Astrocyte (in vitro differentiated cells and primary cell): ENCODE measurements at regions not wholly inside any gene's neighbourhood (a gene's known extent, or its start where the extent isn't known, plus 50 kb on each side); places are given as distances from the start of the nearest gene placed in this dataset.

Experiments
- DNase-seq: peaks from one replicate; pipeline ENCODE4 v3.0.0-alpha.2; 2010; ENCODE audit warnings: low read depth
- FAIRE-seq: peaks from 2 replicates; lab custom pipeline; 2011; peaks lifted over from hg19 to GRCh38; lab: Jason Lieb, UNC
- H2AFZ ChIP-seq: 2 replicates; pipeline ENCODE4 v1.6.0; 2012; ENCODE audit warnings: low read depth, low read length, inconsistent platforms
- H3K27ac ChIP-seq: 2 replicates; pipeline ENCODE4 v1.5.1; 2011; ENCODE audit warnings: low read depth, low read length, inconsistent platforms
- H3K27me3 ChIP-seq: 2 replicates; pipeline ENCODE4 v1.6.0; 2011; ENCODE audit warnings: low read length, inconsistent platforms; ENCODE audit not compliant: insufficient read depth
- H3K36me3 ChIP-seq: 2 replicates; pipeline ENCODE4 v1.5.1; 2011; ENCODE audit warnings: low read length, inconsistent platforms; ENCODE audit not compliant: insufficient read depth
- H3K4me1 ChIP-seq: 2 replicates; pipeline ENCODE4 v1.5.1; 2011; ENCODE audit warnings: low read length, inconsistent platforms; ENCODE audit not compliant: insufficient read depth
- H3K4me2 ChIP-seq: 2 replicates; pipeline ENCODE4 v1.6.0; 2012; ENCODE audit warnings: low read length, inconsistent platforms
- H3K4me3 ChIP-seq: 2 replicates; pipeline ENCODE4 v1.5.1; 2011; ENCODE audit warnings: low read depth, mild to moderate bottlenecking, low read length, inconsistent platforms; ENCODE audit not compliant: insufficient read depth
- H3K79me2 ChIP-seq: 2 replicates; pipeline ENCODE4 v1.6.0; 2012; ENCODE audit warnings: mild to moderate bottlenecking, low read length, inconsistent platforms; ENCODE audit not compliant: insufficient read depth
- H3K9ac ChIP-seq: 2 replicates; pipeline ENCODE4 v1.6.0; 2012; ENCODE audit warnings: mild to moderate bottlenecking, low read length, inconsistent platforms
- H3K9me3 ChIP-seq: 2 replicates; pipeline ENCODE4 v1.5.1; 2012; ENCODE audit warnings: low read depth, mild to moderate bottlenecking, low read length, inconsistent platforms; ENCODE audit not compliant: insufficient read depth
- H4K20me1 ChIP-seq: 2 replicates; pipeline ENCODE4 v1.6.0; 2012; ENCODE audit warnings: low read length, inconsistent platforms; ENCODE audit not compliant: insufficient read depth
- H3K27ac Mint-ChIP-seq: one replicate; pipeline ENCODE4 v1.8.0; 2021; ENCODE audit warnings: mild to moderate bottlenecking, mixed read lengths; ENCODE audit not compliant: unreplicated experiment
- H3K27me3 Mint-ChIP-seq: one replicate; pipeline ENCODE4 v1.8.0; 2021; ENCODE audit warnings: low read depth, mixed read lengths; ENCODE audit not compliant: unreplicated experiment
- H3K36me3 Mint-ChIP-seq: one replicate; pipeline ENCODE4 v1.8.0; 2021; ENCODE audit warnings: low read depth, mixed read lengths; ENCODE audit not compliant: unreplicated experiment
- H3K4me1 Mint-ChIP-seq: one replicate; pipeline ENCODE4 v1.8.0; 2021; ENCODE audit warnings: low read depth, mixed read lengths; ENCODE audit not compliant: unreplicated experiment
- H3K4me3 Mint-ChIP-seq: one replicate; pipeline ENCODE4 v1.8.0; 2021; ENCODE audit warnings: mild to moderate bottlenecking, moderate library complexity, mixed read lengths; ENCODE audit not compliant: unreplicated experiment
- H3K9me3 Mint-ChIP-seq: one replicate; pipeline ENCODE4 v1.8.0; 2021; ENCODE audit warnings: mild to moderate bottlenecking, mixed read lengths; ENCODE audit not compliant: unreplicated experiment
- EZH2 ChIP-seq: IDR thresholded peaks from 2 replicates; pipeline ENCODE4 v1.6.1; 2012; ENCODE audit warnings: mild to moderate bottlenecking, low read length, inconsistent platforms; ENCODE audit not compliant: insufficient read depth
- TF ChIP-seq, protein P1 (sequence below): IDR thresholded peaks from 2 replicates; pipeline ENCODE4 v1.5.1; 2011; ENCODE audit warnings: low read depth, mild to moderate bottlenecking, inconsistent platforms, low read length, moderate library complexity; ENCODE audit not compliant: insufficient read depth

DNA sequence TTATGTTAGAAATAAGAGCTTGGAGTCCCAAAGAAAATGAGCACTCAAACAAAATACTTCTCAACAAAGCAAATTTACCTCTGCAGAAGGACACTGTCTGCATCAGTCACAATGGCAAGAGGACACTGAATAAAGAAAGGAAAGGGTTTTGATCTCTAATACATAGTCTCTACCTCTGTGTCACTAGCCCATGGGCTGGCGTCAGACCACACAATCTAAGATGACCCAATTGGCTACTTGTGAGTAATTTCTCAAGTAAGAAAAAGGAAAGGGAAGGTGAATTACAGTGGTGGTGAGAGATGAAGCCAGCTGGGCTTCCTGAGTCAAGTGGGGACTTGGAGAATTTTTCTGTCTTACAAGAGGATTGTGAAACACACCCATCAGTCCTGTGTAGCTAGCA is 257.9 kb upstream of the AMELY start:
- Histone ChIP-seq H3K9ac (no peak overlapping the region), H3K27ac (no peak overlapping the region), H3K4me2 (no peak overlapping the region), H2AFZ (no peak overlapping the region), H3K4me1 (no peaks in the 10 kb centered on the region), H4K20me1 (no peaks in the 10 kb centered on the region), H3K4me3 (no peak overlapping the region), H3K79me2 (no peaks in the 10 kb centered on the region), H3K36me3 (no peaks in the 10 kb centered on the region), H3K27me3 (no peaks in the 10 kb centered on the region), H3K9me3 (no peaks in the 10 kb centered on the region)
- Mint-ChIP-seq H3K27me3 (peaks cover 3% of the 10 kb centered on the region), H3K27ac (no peak overlapping the region), H3K4me3 (no peak overlapping the region), H3K9me3 (no peaks in the 10 kb centered on the region), H3K4me1 (peaks cover 2% of the 10 kb centered on the region), H3K36me3 (no peaks in the 10 kb centered on the region)
- FAIRE-seq (no peak), DNase-seq (no peak)
- no peak for TF ChIP-seq EZH2
- TF ChIP-seq, protein P1, sequence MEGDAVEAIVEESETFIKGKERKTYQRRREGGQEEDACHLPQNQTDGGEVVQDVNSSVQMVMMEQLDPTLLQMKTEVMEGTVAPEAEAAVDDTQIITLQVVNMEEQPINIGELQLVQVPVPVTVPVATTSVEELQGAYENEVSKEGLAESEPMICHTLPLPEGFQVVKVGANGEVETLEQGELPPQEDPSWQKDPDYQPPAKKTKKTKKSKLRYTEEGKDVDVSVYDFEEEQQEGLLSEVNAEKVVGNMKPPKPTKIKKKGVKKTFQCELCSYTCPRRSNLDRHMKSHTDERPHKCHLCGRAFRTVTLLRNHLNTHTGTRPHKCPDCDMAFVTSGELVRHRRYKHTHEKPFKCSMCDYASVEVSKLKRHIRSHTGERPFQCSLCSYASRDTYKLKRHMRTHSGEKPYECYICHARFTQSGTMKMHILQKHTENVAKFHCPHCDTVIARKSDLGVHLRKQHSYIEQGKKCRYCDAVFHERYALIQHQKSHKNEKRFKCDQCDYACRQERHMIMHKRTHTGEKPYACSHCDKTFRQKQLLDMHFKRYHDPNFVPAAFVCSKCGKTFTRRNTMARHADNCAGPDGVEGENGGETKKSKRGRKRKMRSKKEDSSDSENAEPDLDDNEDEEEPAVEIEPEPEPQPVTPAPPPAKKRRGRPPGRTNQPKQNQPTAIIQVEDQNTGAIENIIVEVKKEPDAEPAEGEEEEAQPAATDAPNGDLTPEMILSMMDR: no peak

DNA sequence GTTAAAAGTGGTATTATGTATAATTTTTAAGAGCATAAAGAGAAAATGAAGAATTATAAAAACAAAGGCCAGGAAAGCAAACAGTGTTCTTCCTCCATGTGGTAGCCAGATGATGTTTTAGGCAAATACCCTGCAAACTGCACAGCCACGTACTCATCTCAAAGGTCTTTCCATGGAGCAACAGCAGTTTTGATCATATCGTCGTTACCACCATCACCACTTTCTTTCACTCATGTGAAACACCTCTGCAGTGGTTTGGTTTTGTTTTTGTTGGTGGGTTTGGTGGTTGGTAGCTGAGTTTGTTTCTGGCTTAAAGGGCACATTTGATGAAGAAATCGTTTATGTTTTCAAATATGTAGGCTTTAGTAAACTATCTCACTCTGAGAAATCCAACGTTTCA is 229.9 kb upstream of the AMELY start:
- H3K36me3 ChIP-seq: no peaks in the 10 kb centered on the region
- H3K27me3 Mint-ChIP-seq: no peaks in the 10 kb centered on the region
- no peaks in the 10 kb centered on the region for H3K9me3 ChIP-seq
- H3K79me2 ChIP-seq: no peaks in the 10 kb centered on the region
- DNase-seq: no peak
- H3K27ac Mint-ChIP-seq: no peak overlapping the region
- no peaks in the 10 kb centered on the region for H3K4me1 ChIP-seq
- H3K4me3 ChIP-seq: no peak overlapping the region
- TF ChIP-seq, protein P1: no peak
- no peak for TF ChIP-seq EZH2
- H2AFZ ChIP-seq: no peak overlapping the region
- no peaks in the 10 kb centered on the region for H4K20me1 ChIP-seq
- no peak overlapping the region for H3K4me3 Mint-ChIP-seq
- H3K27ac ChIP-seq: no peak overlapping the region
- H3K9ac ChIP-seq: no peak overlapping the region
- no peaks in the 10 kb centered on the region for H3K27me3 ChIP-seq
- no peak for FAIRE-seq
- no peak overlapping the region for H3K4me2 ChIP-seq
- no peaks in the 10 kb centered on the region for H3K36me3 Mint-ChIP-seq
- no peaks in the 10 kb centered on the region for H3K9me3 Mint-ChIP-seq
- H3K4me1 Mint-ChIP-seq: no peaks in the 10 kb centered on the region
